ENCODE measurements at regions not wholly inside any gene's neighbourhood (a gene's known extent, or its start where the extent isn't known, plus 50 kb on each side); places are given as distances from the start of the nearest gene placed in this dataset.

DNA sequence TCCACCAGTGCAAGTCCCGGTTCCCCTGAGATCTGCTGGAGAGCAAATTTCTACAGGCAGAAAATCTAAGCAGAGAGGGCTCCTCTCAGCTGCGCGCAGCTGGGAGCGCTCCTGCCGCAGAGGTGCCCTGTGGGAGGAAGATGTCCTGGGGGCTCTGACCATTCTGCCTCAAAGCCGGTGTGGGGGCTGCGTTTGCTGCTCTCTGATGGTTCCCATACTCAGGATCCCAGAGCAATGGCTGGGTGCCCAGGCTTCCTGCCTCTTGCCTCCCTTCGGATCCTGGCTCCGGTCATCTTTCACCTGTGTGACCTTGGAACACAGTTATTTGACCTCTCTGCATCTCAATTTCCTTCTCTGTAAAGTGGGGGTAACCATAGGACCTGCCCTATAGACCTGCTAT lies 434.2 kb downstream of the ZNF521 start:
- DNase-seq: no peak

DNA sequence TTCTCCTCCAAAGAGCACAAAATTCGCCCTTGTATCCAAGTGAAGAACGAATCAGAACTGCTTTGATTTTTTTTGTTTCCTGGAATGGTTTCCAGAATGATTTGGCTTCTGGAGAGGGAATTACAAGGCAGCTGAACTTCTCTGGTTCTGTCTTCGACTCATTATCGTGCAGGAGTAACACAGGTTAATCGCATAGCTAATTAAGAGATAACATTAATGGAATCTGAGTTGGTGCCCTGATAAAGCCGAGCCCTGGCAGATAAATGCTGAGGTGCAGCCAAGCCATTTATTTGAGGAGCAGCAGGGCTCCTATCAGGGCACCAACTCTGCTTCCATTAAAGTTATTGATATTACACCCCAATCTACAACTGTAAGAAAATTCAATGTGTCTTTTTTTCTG lies 433.7 kb downstream of the ZNF521 start:
- no peak for DNase-seq

DNA sequence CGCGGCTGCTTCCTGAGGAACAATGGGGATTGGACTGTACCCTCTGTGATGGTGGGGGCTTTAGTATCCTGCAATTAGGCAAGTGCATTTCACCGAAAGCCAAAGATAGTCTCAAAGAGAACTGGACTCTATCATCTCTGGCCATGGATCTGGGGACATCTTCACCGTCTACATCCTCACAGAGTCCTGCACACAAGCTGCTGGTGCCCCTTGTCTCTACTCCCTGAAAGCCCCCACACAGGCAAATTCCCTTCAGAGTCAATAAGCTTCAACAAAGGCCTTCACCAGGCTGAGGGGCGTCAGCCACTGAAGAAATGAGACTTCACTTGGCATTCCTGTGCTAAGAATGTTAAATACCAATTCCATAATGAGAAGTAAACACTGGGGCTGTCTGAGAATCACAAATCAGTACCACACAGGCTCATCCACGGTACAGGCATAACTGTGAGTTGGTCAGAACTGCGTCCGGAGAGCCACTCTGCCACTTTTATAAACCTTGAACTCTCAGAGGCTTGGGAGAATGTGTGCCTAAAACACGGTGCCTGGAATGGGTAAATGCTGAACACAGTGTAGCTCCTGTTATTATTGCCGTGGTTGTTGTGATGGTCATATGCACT lies 432.7 kb downstream of the ZNF521 start:
- DNase-seq: no peak

DNA sequence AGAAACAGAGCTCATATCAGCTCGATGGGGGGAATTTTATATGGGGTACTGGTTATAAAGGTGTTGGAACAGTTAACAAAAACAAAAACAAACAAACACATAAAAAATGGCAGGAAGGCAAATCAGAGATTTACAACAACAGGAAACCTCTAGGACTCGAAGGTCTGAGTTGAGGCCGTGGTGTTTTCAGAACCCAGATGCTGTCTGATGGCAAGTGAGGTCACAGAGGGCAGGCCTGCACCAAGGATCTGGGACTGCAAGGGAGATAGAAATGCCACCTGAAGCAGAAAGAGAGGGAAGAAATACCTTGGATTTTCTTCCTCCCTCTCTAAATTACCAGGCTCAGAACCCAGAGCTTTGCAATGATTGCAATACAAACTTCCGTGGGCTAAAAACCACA lies 429.5 kb downstream of the ZNF521 start:
- DNase-seq: no peak

DNA sequence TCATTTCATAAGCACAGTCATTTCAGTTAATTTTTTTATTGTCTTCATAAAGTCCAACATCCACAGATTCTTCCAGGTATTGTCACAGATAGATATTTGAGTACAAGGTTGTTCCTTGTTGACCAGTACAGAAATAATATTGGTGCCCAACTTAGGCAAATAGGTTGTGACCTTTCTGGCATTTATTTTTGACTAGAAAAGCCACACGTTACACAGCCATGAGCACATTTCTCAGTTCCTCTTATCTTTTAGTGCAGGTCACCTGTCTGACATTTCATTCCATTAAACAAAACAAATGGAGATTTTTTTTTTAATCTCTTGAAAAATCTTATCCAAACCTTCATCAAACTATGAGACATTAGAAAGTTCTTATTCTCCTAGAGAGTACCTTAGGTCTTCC lies 428.8 kb downstream of the ZNF521 start:
- DNase-seq: no peak

DNA sequence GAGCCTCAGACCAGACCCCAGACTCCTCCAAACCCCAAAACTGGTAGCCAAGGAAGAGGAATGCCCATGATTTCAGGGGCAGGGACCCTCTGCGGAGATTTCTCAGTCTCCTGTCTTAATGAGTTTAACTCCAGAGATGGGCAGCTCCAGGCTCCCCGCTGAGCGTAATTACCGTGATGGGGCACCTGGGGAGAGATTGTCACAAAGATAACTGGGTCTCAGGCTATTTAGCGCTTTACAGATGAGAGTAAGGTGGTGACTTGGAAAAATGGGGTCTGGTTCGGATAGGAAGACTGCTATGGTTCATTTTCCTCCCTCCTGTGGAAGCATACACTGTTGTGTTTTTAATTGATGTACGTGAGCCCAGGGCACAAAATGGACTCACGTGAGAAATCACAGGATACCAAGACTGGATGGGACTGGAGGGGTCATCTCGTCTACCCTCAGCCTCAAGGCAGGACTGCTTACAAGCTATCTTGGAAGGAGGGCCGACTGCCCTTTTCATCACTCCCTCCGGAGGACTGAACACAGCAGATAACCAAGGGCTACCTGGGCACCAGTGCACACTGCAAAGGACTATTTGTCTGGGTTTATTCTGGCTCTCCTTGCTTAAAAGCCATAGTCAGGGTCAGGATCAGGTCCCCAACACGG lies 427.8 kb downstream of the ZNF521 start:
- DNase-seq: no peak

DNA sequence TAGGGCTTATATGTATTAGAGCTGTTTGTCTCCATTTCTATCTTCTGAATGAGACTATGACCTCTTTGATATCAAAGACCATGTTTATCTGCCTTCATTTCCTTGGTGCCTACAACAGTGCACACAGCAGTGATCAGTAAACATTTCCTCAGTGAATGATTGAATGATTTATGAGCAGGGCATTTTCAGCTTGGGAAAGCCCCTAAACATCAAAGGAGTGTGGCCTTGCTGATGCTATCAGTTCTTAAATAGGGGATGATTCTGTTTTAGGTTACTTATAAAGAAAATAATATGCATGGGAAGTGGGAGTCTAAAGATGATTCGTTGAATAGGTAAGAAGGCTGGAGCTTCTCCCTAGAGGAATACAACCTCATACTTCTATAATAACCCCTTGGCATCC lies 425.3 kb downstream of the ZNF521 start:
- no peak for DNase-seq

DNA sequence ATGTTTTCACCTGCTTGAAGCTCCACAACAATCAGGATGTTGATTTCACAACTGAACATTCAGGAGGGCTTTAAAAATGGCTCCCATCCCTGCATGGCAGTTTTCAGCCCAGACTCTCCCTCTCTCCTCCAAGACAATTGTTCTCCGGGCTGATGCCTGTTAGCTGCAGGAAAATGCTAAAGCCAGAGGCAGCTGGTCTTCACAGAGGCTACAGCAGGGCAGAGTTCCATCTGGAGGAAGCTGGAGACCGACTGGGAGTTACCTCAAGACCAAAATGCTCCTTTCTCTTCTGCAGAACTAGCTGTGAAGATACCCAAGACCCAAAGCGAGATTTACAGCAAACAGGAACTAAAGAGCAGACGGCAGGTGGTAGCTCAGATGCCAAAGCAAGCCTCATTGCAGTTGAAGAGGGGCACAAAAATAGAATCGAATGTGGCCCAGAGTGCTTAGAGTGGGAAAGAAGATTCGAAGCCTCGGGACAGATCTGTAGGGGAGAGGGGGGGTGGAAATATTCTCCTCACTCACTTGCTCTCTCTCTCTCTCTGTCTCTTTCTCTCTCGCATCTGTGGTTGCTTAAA lies 423.6 kb downstream of the ZNF521 start:
- DNase-seq: no peak

DNA sequence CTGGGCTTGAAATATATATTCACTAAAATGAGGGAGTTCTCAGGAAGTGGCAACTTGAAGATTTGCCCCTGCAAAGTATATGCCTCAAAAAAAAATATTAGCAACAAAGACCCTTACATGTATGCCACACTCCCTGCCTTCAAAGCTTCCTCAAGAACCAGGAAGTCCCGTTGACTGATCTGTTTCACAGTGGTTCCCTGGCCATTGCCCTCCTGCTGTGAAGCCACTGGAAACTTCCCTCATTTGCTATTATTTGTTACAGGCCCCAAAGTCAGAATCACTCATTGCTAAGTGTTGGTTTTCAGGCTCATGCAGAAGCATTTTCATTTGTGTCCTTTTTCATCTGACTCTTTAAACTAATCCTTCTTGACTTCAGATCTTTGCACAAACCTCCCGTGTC lies 421.5 kb downstream of the ZNF521 start:
- DNase-seq: no peak

DNA sequence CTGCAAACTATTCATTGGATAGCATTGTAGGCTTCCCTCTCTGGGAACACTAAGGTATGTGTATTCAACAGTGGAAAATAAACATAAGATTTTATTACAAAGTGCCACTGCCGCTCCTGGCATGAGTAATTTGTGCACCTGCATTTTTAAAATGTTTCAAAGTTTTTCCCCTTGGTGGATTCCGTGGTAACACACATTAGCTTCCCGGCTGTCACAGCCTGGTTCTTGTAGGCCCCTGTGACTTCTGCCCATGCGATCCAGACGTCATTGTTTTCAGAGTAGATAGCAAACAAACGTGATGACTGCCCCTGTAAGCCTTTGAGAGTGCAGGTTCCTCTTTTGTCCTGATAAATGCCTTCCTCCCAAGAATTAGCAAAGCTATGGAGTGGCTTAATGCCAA lies 421.0 kb downstream of the ZNF521 start:
- DNase-seq: no peak

DNA sequence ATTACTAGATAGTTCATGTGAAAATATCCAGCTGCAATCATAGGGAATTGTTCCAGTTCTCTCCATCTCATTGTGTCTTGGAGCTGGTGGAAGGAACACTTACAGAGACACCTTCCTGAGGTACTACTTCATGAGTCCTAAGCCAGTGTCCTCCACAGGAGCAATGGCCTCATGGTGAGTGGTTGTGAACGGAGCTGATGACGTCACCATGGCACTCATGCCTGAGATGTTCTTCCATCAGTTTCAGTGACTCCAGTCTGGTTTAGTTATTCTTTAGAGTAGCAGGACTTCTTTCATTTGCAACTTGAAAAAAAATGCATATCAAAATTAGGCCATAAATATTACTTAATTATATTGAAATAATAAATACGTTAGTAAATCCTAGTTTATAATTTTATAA lies 418.6 kb downstream of the ZNF521 start:
- no peak for DNase-seq

DNA sequence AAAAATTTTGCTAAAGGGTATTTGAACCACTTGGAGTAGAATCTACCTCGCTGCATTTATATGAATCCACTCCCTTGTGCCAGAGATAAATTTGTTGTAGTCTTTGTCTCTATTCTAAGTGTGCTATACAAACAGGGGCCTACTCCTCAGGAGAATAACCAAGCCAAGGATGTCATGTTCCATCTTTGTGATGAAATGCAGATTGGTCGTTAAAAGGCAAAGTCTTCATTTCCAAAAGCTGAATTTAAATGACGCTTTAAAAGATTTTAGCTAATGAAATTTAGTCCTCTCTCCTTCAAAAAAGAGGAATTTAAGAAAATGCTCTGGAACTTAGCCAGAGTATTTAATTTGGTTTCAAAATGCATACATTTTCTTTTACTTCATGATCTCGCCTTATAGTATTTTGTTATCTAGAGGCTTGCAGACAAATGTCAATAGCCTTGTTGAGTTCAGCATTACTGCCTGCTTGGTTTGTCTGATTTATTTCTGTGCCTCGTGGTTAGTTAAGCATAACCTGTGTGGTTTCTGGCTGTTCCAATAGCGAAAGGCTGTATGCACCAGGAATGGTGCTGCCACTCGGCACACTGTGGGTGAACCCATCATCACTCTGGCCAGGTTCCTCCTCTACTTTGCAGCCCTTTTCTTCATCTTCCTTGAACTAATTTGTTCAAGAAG lies 417.6 kb downstream of the ZNF521 start:
- DNase-seq: no peak

DNA sequence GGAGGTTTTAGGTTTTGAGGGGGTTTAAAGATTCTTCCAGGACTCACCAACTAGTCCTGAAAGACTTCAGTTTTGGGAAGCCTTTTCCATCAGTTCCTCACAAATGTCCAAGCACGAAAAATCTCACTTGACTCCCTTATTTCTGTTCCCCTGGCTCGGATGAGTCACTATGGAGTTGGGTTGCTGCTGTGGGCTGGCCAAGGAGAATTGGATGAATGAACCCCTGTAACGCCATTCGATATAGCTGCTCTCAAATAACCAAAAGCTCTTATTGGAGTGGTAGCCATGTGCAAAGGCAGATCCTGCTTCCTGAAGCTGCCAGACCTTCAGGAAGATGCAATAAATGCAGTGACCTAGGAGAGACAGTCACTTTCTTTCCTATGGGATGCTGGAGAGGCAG lies 417.0 kb downstream of the ZNF521 start:
- no peak for DNase-seq

DNA sequence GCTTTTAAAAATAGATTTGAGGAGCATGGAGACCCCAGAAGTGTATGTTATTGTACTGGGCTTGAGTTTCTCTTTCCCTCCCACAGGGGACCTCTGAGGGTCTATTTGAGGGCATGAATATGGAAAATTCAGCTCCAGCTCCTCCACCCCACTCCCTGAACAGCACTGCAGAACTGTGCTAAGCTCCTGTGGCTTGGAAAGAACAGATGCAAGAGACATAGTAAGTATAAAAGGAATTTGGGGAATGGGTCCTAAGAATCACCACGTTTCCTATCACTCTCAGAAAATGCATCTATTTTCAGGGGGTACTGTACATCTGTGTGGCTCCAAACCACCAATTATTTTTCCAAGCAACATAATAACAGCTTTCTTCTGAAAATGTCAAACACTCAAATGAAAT lies 416.1 kb downstream of the ZNF521 start:
- no peak for DNase-seq

DNA sequence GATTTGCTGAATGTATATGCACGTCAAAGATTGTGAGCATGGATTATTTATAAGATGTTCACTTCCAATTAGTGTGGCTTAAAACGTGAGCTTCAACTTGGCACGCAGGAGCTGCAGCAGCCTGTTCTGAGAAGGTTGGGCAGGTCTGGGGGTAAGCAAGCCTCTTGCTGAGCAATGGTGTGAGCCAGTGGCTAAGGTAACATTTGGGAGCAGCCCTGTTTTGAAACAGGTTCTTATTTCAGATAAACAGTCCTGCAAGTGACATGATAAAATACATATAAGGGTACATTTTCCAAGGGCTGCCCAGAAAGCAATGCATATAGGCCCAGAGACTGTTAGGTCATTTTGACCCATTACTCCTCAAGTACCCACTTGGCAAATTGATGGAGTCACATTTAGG lies 415.3 kb downstream of the ZNF521 start:
- DNase-seq: peak; percentile 39

DNA sequence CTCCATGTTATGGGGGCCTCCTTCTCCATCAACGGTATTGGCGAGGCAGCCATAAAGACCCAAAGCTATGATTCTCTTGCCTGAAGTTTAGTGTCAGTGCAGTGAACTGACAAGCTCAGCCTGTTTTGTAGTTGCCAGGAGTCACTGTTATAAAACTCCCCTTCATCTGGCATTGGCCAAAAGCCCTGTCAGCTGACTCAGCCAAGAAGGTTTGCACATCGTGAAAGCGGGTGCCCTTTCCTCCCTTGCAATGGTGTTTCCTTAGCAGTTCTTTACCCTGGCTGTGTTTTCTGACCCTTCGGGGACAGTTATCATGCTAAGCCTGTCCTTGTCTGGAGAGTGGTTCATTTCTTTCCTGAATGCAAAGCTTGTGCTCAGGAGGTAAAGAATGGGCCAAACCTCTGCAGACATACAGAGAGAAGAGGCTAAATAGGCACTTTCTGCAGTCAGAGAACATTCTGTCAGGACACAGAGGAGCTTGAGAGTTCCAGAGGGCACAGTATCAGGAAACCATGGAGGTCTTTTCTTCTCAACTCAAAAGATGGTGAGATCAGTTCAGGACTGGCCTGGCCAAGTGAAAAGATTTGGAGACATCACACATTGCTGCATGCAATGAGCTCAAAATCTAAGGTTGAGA lies 414.2 kb downstream of the ZNF521 start:
- no peak for DNase-seq

DNA sequence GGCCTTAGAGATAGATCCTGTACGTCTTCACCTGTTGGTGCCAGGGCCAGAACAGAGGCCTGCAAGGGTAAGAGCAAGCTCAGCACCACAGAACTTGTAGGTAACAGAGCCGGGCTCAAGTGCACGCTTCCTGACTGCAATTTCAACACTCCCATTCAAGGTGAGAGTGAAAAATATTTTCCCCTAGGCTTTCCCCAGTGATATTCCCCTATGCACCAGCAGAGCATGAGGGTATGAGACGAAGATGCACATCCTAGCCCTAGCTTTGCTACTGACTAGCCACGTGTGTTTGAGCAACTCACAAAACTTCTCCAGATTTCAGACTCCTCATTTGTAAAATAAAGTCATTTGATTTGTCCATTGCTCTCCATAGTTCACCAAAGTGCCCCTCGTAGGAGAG lies 411.6 kb downstream of the ZNF521 start:
- DNase-seq: no peak

DNA sequence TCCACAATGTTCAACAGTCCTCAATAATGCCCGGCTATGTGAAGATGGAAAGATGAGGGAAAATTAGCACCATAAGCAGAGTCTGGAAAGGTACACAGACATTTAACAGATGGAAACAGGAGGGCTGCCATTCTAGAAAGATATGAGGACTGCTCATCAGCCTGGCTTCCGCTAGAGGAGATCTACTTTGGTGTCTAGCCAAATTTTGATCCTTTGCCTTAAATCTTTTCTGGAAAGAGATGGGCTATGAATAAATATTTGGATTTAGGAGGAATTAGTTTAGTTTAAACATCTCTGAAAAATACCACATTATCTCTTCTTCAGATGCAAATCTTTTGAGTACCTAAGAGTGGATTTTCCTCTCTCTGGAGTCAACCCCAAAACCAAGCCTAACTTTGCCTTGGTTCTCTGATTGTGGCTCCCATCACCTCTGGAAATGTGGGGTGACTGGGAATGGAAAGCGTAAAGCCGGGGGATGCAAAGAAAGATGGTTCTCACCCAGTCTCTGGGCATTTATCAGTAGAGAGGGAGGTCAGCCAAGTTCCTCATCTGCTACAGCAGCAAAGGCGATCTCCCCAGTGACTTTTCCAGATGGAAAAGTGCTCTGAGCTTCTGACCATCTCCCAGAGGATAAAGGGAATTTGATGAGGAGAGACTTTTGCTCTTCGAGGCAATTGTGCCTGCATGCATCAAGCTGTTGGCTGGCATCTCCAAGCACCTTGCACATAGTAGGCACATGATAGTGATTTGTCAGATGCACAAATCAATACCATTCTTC lies 410.6 kb downstream of the ZNF521 start:
- DNase-seq: no peak

DNA sequence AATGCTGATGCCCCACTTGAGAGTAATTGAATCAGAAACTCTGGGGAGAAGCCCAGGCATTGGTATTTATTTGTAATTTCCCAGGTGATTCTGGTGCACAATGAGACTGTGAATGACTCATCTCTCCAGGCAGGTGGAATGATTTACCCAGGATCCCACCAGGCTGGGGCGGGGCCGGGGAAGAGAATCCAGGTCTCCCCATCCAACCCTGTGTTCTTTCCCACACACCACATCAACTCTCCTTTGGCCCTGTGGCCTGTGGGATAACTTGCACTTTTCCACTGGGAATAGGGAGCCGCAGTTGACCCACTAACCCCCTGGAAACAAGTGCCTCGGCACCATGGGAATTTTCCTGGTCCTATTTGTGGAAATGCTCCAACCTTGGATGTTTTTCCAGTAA lies 409.8 kb downstream of the ZNF521 start:
- DNase-seq: no peak

DNA sequence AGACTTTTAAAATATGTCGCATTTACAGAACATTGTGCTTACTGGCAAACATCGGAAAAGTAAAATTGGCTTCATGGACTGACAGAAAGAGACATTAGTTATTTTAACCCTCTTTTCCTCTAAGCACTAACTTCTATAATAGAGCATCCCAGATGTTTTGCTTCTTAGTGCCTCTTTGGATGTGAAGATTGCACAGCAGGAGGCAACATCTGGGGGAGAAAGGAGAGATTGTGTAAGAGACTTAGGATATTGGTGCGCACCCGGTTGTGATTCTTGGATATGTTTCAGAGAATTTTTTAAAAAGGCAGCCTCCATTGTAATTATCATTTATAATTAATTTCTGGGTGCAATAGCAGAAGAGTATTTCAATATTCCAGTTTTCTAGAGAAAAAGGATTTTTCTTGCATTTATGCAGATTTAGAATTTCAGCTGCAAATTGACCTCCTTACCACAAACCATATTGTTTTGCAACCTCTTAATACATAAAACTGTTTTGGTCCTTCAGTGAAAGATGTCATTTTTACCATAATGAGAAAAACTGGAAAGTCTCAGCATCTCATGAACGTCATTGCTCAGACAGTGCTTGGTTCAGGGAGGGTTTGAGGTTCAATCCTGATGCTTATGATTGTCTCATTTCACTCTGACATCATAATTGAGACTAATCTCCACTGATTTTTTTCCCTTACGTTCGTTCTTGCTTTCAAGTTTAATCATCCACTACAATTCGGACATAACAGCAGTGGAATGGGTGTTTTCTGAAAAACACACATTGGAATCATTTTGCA lies 404.3 kb downstream of the ZNF521 start:
- DNase-seq: no peak

DNA sequence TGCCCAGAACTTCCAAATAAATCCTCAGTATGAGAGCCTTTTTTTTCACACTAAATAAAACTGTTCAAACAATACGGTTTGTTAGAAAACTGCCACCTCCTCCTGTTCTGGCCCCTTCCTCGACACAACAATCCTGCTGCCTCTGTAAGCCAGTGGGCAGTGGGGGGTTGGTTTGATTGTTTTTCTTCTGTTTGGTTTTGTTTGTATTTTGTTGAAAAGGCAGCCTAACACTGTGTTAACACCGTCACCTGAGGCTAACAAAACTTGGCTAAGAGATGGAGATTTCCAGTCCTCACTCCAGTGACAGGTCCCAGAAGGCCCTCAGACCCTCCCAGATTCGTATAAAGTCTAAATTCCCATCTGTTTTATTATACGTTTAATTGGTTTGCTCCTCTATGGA lies 402.1 kb downstream of the ZNF521 start:
- no peak for DNase-seq

DNA sequence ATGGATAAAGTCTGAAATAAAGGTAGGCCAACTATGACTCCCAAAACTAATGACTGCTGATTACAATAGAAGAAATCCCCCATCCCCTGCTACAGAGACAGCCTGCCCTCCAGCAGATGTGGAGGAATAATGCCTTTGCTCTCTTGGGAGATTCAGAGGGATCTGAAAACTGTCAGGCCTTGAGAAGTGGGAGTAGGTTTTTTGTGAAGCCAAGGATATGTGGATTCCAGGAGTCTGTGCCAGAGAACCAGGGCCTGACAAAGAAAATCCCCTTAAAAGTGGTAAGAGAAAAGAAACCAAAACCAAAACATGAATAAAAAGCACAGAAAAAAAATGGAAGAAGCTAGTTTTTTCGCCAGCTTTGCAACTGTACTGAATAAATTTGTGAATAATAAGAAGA lies 397.6 kb downstream of the ZNF521 start:
- no peak for DNase-seq
